Testis (tissue), 2 donors: ENCODE measurements at regions not wholly inside any gene's neighbourhood (a gene's known extent, or its start where the extent isn't known, plus 50 kb on each side); places are given as distances from the start of the nearest gene placed in this dataset.

Experiments
- CTCF ChIP-seq, 3 experiments: fragments of 450-650 bp in 2 of 3; fragments of 200-600 bp in 1 of 3; sonication (generic) in 1 of 3; IDR thresholded peaks; one replicate each; pipeline ENCODE4 v1.5.1; 2016 to 2019; ENCODE audit warnings: antibody characterized with exemption in 3 of 3, mild to moderate bottlenecking in 2 of 3, moderate library complexity in 1 of 3
- POLR2A ChIP-seq: fragments of 450-650 bp; IDR thresholded peaks from one replicate; pipeline ENCODE4 v1.6.1; 2017; ENCODE audit warnings: antibody characterized with exemption, mild to moderate bottlenecking, moderate library complexity

DNA sequence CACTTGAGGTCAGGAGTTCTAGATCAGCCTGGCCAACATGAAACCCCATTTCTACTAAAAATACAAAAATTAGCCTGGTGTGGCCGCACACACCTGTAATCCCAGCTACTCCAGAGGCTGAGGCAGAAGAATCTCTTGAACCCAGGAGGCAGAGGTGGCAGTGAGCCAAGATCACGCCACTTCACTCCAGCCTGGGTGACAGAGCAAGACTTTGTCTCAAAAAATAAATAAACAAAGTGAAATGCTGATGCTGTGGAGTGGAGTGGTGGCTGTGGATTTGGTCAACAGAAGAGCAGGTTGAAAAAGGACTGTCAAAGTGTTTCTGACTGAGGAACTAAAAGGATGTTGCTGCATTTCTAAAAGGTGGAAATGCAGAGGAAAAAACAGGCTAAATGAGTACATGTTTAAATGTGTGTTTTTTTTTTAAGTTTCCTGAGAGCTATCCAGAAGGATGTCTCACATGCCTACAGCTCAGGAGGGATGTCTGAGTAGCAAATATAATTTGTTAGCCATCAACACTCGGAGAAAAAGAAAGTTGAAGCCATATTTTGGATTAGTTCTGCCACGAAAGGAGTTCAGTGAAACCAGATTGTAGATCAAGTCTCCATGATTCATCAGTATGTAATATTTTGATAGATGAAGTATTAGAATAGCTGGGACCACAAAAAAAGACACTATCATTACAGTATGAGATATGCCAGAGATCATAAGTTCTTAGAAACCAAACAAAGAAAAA lies 621.1 kb upstream of the ADGRB3 start:
- TF ChIP-seq CTCF (IDR thresholded peaks at IDR 0.05) (no peak), POLR2A (no peak)
